Natural killer cell (primary cell): ENCODE measurements at regions not wholly inside any gene's neighbourhood (a gene's known extent, or its start where the extent isn't known, plus 50 kb on each side); places are given as distances from the start of the nearest gene placed in this dataset.

Source experiments
- ATAC-seq, 3 donors: fragments of 150-1000 bp in 2 of 3; fragments of 200-7000 bp in 1 of 3; cut with Tn5 transposase; 1 replicate in 1 of 3; 2 replicates in 2 of 3; pipeline ENCODE4 v1.10.0; 2021; ENCODE audit warnings: mild to moderate bottlenecking in 2 of 3, moderate library complexity in 2 of 3
- DNase-seq, 2 donors: peaks; one replicate each; pipeline versions ENCODE4 v3.0.0 to v3.0.0-alpha.2; 2013 to 2021; ENCODE audit warnings: mixed read lengths in 1 of 2
- H3K27ac ChIP-seq: one replicate; pipeline ENCODE4 v1.5.1; 2013; ENCODE audit warnings: mild to moderate bottlenecking, low read length
- H3K27me3 ChIP-seq: one replicate; pipeline ENCODE4 v1.6.1; 2013; ENCODE audit warnings: low read length; ENCODE audit not compliant: control insufficient read depth, insufficient read depth
- H3K36me3 ChIP-seq: one replicate; pipeline ENCODE4 v1.6.1; 2013; ENCODE audit warnings: low read length; ENCODE audit not compliant: control insufficient read depth, insufficient read depth
- H3K4me1 ChIP-seq: one replicate; pipeline ENCODE4 v1.6.1; 2013; ENCODE audit warnings: low read length; ENCODE audit not compliant: control insufficient read depth, insufficient read depth
- H3K4me3 ChIP-seq: one replicate; pipeline ENCODE4 v1.5.1; 2013; ENCODE audit warnings: low read length
- H3K9me3 ChIP-seq: one replicate; pipeline ENCODE4 v1.6.1; 2013; ENCODE audit warnings: low read length; ENCODE audit not compliant: control insufficient read depth, insufficient read depth
- H3K27ac Mint-ChIP-seq, 2 donors: one replicate each; pipeline ENCODE4 v1.8.0; 2022; ENCODE audit warnings: mild to moderate bottlenecking in 2 of 2, mixed read lengths in 2 of 2, moderate library complexity in 1 of 2
- H3K27me3 Mint-ChIP-seq, 2 donors: one replicate each; pipeline ENCODE4 v1.8.0; 2022; ENCODE audit warnings: low read depth in 2 of 2, mixed read lengths in 2 of 2
- H3K36me3 Mint-ChIP-seq: one replicate; pipeline ENCODE4 v1.8.0; 2022; ENCODE audit warnings: mixed read lengths
- H3K4me1 Mint-ChIP-seq, 2 donors: one replicate each; pipeline ENCODE4 v1.8.0; 2022; ENCODE audit warnings: mixed read lengths in 2 of 2
- H3K4me3 Mint-ChIP-seq: one replicate; pipeline ENCODE4 v1.8.0; 2022; ENCODE audit warnings: mild to moderate bottlenecking, moderate library complexity, mixed read lengths
- H3K9me3 Mint-ChIP-seq, 2 donors: one replicate each; pipeline ENCODE4 v1.8.0; 2022; ENCODE audit warnings: mixed read lengths in 2 of 2
- CTCF ChIP-seq: fragments of 200-600 bp; IDR thresholded peaks from one replicate; pipeline ENCODE4 v1.8.0; 2022; ENCODE audit warnings: antibody characterized with exemption
- WGBS: methylation state at CpG from one replicate; pipeline ENCODE4 v1.1.7; 2013; ENCODE audit warnings: missing lambda C conversion rate; ENCODE audit not compliant: insufficient coverage; 5-methylcytosine and 5-hydroxymethylcytosine counted together
- intact Hi-C: fragments of 100-400 bp; cut with micrococcal nuclease; formaldehyde crosslinking; loops from one replicate; pipeline ENCODE4 v1.14.2; 2022

DNA sequence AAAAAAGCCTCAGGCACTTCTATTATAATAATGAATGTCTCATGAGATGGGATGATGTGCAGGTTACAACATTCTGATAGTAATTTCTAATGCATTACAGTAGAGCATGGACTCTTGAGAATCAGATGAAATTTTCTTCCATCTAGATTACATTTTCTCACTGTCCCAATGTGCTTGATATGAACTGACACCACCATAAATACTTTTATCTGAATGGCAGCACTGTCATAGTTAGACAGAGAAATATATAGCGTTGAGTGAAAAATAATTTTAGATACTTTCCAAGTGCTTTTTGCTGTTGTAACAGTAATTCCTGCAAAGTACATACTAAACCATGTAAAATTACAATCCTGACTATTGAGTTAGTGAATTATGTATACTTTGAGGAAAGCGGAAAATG lies 630.1 kb downstream of the BRINP3 start:
- no peaks in the 10 kb centered on the region for H3K4me1 Mint-ChIP-seq
- Histone ChIP-seq H3K27ac (no peak overlapping the region), H3K9me3 (no peaks in the 10 kb centered on the region), H3K4me3 (no peak overlapping the region), H3K36me3 (no peaks in the 10 kb centered on the region), H3K27me3 (no peaks in the 10 kb centered on the region), H3K4me1 (no peaks in the 10 kb centered on the region)
- no peak for TF ChIP-seq CTCF
- intact Hi-C loops, result no loop called here
- WGBS, result no CpG with 5 or more reads among the region's 2 CpGs
- no peak overlapping the region for H3K27ac Mint-ChIP-seq
- H3K9me3 Mint-ChIP-seq, result peaks cover 0 to 7% of the 10 kb centered on the region in 2 donors
- no peaks in the 10 kb centered on the region for H3K27me3 Mint-ChIP-seq
- H3K4me3 Mint-ChIP-seq, result no peak overlapping the region
- no peak for ATAC-seq
- no peak for DNase-seq
- peaks cover 13% of the 10 kb centered on the region for H3K36me3 Mint-ChIP-seq

DNA sequence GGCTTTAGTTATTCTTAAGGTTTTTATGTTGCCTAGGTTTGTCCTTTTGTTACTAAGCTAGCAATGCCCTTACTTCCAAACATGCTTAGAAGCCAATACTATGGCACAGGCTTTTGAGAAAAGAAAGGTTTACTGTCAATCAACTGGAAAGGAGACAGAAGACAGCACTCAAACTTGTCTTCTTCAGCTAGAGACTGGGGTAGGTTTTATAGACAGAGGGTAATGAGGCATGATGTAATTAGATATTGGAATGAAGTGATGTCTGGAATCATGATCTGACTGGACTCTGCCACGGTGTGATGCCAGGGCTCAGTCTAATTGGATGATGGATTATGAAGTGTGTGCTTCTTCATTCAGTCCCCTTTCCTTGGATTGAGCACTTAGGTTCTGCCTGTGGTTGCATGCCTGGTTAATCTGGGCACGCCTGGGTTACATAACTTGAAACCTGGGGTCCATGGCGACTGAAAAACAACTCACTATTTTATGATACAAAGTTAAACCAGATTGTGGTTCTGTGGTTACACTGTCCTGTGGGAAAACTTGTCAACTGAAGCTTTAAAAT lies 625.8 kb downstream of the BRINP3 start:
- Histone ChIP-seq H3K4me1 (no peaks in the 10 kb centered on the region), H3K4me3 (no peak overlapping the region), H3K9me3 (no peaks in the 10 kb centered on the region), H3K27me3 (no peaks in the 10 kb centered on the region), H3K27ac (no peak overlapping the region), H3K36me3 (no peaks in the 10 kb centered on the region)
- Mint-ChIP-seq H3K27me3 (no peaks in the 10 kb centered on the region), H3K9me3 (peaks cover 14 to 23% of the 10 kb centered on the region in 2 donors), H3K36me3 (no peaks in the 10 kb centered on the region), H3K4me3 (no peak overlapping the region), H3K27ac (no peak overlapping the region), H3K4me1 (no peaks in the 10 kb centered on the region)
- ATAC-seq, result no peak
- DNase-seq, result no peak
- 58% methylated on average over 3 of the region's 3 CpGs for WGBS
- intact Hi-C loops, result no loop called here
- TF ChIP-seq CTCF, result no peak

GRCh38 chr1:189859385-189859977 lies 618.2 kb downstream of the BRINP3 start:
- no peak for ATAC-seq
- Mint-ChIP-seq H3K27ac (no peak overlapping the region), H3K36me3 (peaks cover 13% of the 10 kb centered on the region), H3K4me3 (no peak overlapping the region), H3K9me3 (peaks cover 16 to 33% of the 10 kb centered on the region in 2 donors), H3K27me3 (no peaks in the 10 kb centered on the region), H3K4me1 (no peaks in the 10 kb centered on the region)
- 92% methylated on average over 1 of the region's 1 CpG for WGBS
- no peaks in the 10 kb centered on the region for H3K36me3 ChIP-seq
- peak in 1 of 2 donors; percentile 6 for DNase-seq
- intact Hi-C loops, result no loop called here
- TF ChIP-seq CTCF, result peak; percentile 16
- H3K4me3 ChIP-seq, result no peak overlapping the region
- H3K4me1 ChIP-seq, result no peaks in the 10 kb centered on the region
- H3K9me3 ChIP-seq, result peaks cover 13% of the 10 kb centered on the region
- H3K27ac ChIP-seq, result no peak overlapping the region
- H3K27me3 ChIP-seq, result no peaks in the 10 kb centered on the region

GRCh38 chr1:189866606-189867005 lies 611.1 kb downstream of the BRINP3 start:
- H3K36me3 ChIP-seq, result no peaks in the 10 kb centered on the region
- H3K4me3 Mint-ChIP-seq, result no peak overlapping the region
- no peak overlapping the region for H3K4me3 ChIP-seq
- TF ChIP-seq CTCF, result no peak
- H3K27me3 ChIP-seq, result no peaks in the 10 kb centered on the region
- no peaks in the 10 kb centered on the region for H3K27me3 Mint-ChIP-seq
- DNase-seq (no peak), ATAC-seq (no peak)
- H3K9me3 ChIP-seq, result peaks cover 3% of the 10 kb centered on the region
- no peaks in the 10 kb centered on the region for H3K4me1 ChIP-seq
- no peaks in the 10 kb centered on the region for H3K36me3 Mint-ChIP-seq
- 89% methylated on average over 1 of the region's 1 CpG for WGBS
- no peaks in the 10 kb centered on the region for H3K4me1 Mint-ChIP-seq
- no peak overlapping the region for H3K27ac ChIP-seq
- peaks cover 8 to 27% of the 10 kb centered on the region in 2 donors for H3K9me3 Mint-ChIP-seq
- H3K27ac Mint-ChIP-seq, result no peak overlapping the region
- intact Hi-C loops, result no loop called here
